MV-4-11 (cell line): ENCODE measurements at regions not wholly inside any gene's neighbourhood (a gene's known extent, or its start where the extent isn't known, plus 50 kb on each side); places are given as distances from the start of the nearest gene placed in this dataset.

Source experiments
- DNase-seq: peaks from one replicate; lab custom pipeline; 2025; lab: John Stamatoyannopoulos, UW

GRCh38 chr12:115176741-115177400, 492.9 kb upstream of the TBX3 start:
- no peak for DNase-seq

- no peak for DNase-seq
These were observed 490.9 kb upstream of the TBX3 start for GRCh38 chr12:115174920-115175319.

GRCh38 chr12:115172521-115172920, 488.5 kb upstream of the TBX3 start:
- DNase-seq: no peak

- DNase-seq: no peak
These were observed 486.0 kb upstream of the TBX3 start for GRCh38 chr12:115169981-115170380.

- DNase-seq: no peak
These were observed 482.8 kb upstream of the TBX3 start for GRCh38 chr12:115166698-115167315.

- no peak for DNase-seq
These were observed 479.7 kb upstream of the TBX3 start for GRCh38 chr12:115163710-115164109.

GRCh38 chr12:115160271-115161128, 476.5 kb upstream of the TBX3 start:
- no peak for DNase-seq

- DNase-seq: no peak
These were observed 474.8 kb upstream of the TBX3 start for GRCh38 chr12:115158816-115159215.

GRCh38 chr12:115155665-115156645, 472.0 kb upstream of the TBX3 start:
- DNase-seq: no peak

GRCh38 chr12:115149685-115150378, 465.9 kb upstream of the TBX3 start:
- DNase-seq: no peak

GRCh38 chr12:115149279-115149678, 465.3 kb upstream of the TBX3 start:
- no peak for DNase-seq

GRCh38 chr12:115147916-115148315, 463.9 kb upstream of the TBX3 start:
- no peak for DNase-seq

GRCh38 chr12:115146453-115146852, 462.5 kb upstream of the TBX3 start:
- DNase-seq: no peak

GRCh38 chr12:115144425-115144824, 460.4 kb upstream of the TBX3 start:
- DNase-seq: no peak

GRCh38 chr12:115140981-115141655, 457.1 kb upstream of the TBX3 start:
- DNase-seq: no peak

- DNase-seq: no peak
These were observed 454.0 kb upstream of the TBX3 start for GRCh38 chr12:115137812-115138521.

GRCh38 chr12:115135800-115136211, 451.8 kb upstream of the TBX3 start:
- DNase-seq: no peak

- DNase-seq: no peak
These were observed 450.3 kb upstream of the TBX3 start for GRCh38 chr12:115134298-115134697.

GRCh38 chr12:115132905-115133304, 448.9 kb upstream of the TBX3 start:
- no peak for DNase-seq

GRCh38 chr12:115132145-115132544, 448.2 kb upstream of the TBX3 start:
- no peak for DNase-seq
